GM23338 (cell line): ENCODE measurements at regions not wholly inside any gene's neighbourhood (a gene's known extent, or its start where the extent isn't known, plus 50 kb on each side); places are given as distances from the start of the nearest gene placed in this dataset.
"Not testable (repeated sequence)": the region's sequence is repeated elsewhere in the genome, so short reads cannot be mapped to it uniquely, and the experiment has no call there.

Experiments used
- ATAC-seq: fragments of 200-7000 bp; cut with Tn5 transposase; 3 replicates; pipeline ENCODE4 v1.9.1; 2020
- DNase-seq: peaks from one replicate; pipeline ENCODE4 v3.0.0-alpha.2; 2015; ENCODE audit warnings: low spot score
- H2AFZ ChIP-seq: fragments of 200-600 bp; sonication (generic); 2 replicates; pipeline ENCODE4 v1.8.0; 2016; ENCODE audit warnings: antibody characterized with exemption, mild to moderate bottlenecking, moderate library complexity
- H3F3A ChIP-seq: fragments of 200-600 bp; sonication (generic); replicated peaks from 2 replicates; pipeline ENCODE4 v1.8.0; 2017; ENCODE audit warnings: antibody characterized with exemption, mixed run types, low read depth
- H3K27ac ChIP-seq: fragments of 200-600 bp; sonication (generic); 2 replicates; pipeline ENCODE4 v1.6.1; 2016; ENCODE audit warnings: low read depth
- H3K27me3 ChIP-seq: fragments of 200-600 bp; sonication (generic); 2 replicates; pipeline ENCODE4 v1.8.0; 2016; ENCODE audit warnings: mild to moderate bottlenecking, mixed run types, moderate library complexity; ENCODE audit not compliant: insufficient read depth
- H3K36me3 ChIP-seq: fragments of 200-600 bp; sonication (generic); 2 replicates; pipeline ENCODE4 v1.8.0; 2016; ENCODE audit warnings: mild to moderate bottlenecking; ENCODE audit not compliant: insufficient read depth
- H3K4me1 ChIP-seq: fragments of 200-600 bp; sonication (generic); 2 replicates; pipeline ENCODE4 v1.8.0; 2016; ENCODE audit warnings: mild to moderate bottlenecking, moderate library complexity; ENCODE audit not compliant: insufficient read depth
- H3K4me2 ChIP-seq: fragments of 200-600 bp; sonication (generic); 2 replicates; pipeline ENCODE4 v1.7.1; 2017; ENCODE audit warnings: mixed run types
- H3K4me3 ChIP-seq: fragments of 200-600 bp; sonication (generic); 2 replicates; pipeline ENCODE4 v1.6.1; 2016; ENCODE audit warnings: mixed run types
- H3K79me2 ChIP-seq: fragments of 200-600 bp; sonication (generic); replicated peaks from 2 replicates; pipeline ENCODE4 v1.8.0; 2017; ENCODE audit warnings: mild to moderate bottlenecking; ENCODE audit not compliant: insufficient read depth
- H3K9me2 ChIP-seq: fragments of 200-600 bp; sonication (generic); 2 replicates; pipeline ENCODE4 v1.8.0; 2017; ENCODE audit not compliant: insufficient read depth
- H4K20me1 ChIP-seq: fragments of 200-600 bp; sonication (generic); replicated peaks from 2 replicates; pipeline ENCODE4 v1.8.0; 2017; ENCODE audit warnings: mild to moderate bottlenecking; ENCODE audit not compliant: insufficient read depth
- H3K27ac Mint-ChIP-seq: 2 replicates; pipeline ENCODE4 v1.8.0; 2020; ENCODE audit warnings: inconsistent platforms, mild to moderate bottlenecking, moderate library complexity, mixed read lengths
- H3K27me3 Mint-ChIP-seq: 3 replicates; pipeline ENCODE4 v1.8.0; 2022; ENCODE audit warnings: low read depth, mild to moderate bottlenecking, moderate library complexity, mixed read lengths, inconsistent platforms; ENCODE audit not compliant: insufficient read depth, poor library complexity
- H3K36me3 Mint-ChIP-seq: 3 replicates; pipeline ENCODE4 v1.8.0; 2021; ENCODE audit warnings: low read depth, mild to moderate bottlenecking, inconsistent platforms, moderate library complexity, mixed read lengths
- H3K4me1 Mint-ChIP-seq: 3 replicates; pipeline ENCODE4 v1.8.0; 2020; ENCODE audit warnings: mild to moderate bottlenecking, inconsistent platforms, mixed read lengths
- H3K4me3 Mint-ChIP-seq: 3 replicates; pipeline ENCODE4 v1.8.0; 2021; ENCODE audit warnings: moderate library complexity, mild to moderate bottlenecking, inconsistent platforms, mixed read lengths
- H3K9me3 Mint-ChIP-seq: 3 replicates; pipeline ENCODE4 v1.8.0; 2020; ENCODE audit warnings: moderate library complexity, mild to moderate bottlenecking, inconsistent platforms, mixed read lengths
- CTCF ChIP-seq, 2 experiments: fragments of 200-600 bp in 1 of 2; sonication (generic) in 1 of 2; conservative IDR thresholded peaks; 2 replicates each; pipeline versions ENCODE4 v1.5.1 to v1.6.1; 2016 to 2017; ENCODE audit warnings: antibody characterized with exemption in 2 of 2, low read depth in 2 of 2, mild to moderate bottlenecking in 2 of 2, moderate library complexity in 1 of 2

GRCh38 chr17:15828727-15829314 lies 96.7 kb downstream of the TBC1D26 start:
- DNase-seq = peak; percentile 68
- H3K4me1 ChIP-seq, H3K4me3 ChIP-seq, H3K9me3 Mint-ChIP-seq, H3K27me3 ChIP-seq, H3K4me1 Mint-ChIP-seq, H3K27ac ChIP-seq, H4K20me1 ChIP-seq, H3F3A ChIP-seq, H3K4me2 ChIP-seq, H3K9me2 ChIP-seq, H3K36me3 Mint-ChIP-seq, H3K27ac Mint-ChIP-seq, H3K79me2 ChIP-seq, H3K27me3 Mint-ChIP-seq, H3K4me3 Mint-ChIP-seq, H3K36me3 ChIP-seq: not testable (repeated sequence)
- peak; percentile 100 for ATAC-seq
- 0 out of 2 replicates have a peak overlapping the region, but pooled peaks have one; percentile 80 for H2AFZ ChIP-seq
- TF ChIP-seq CTCF (conservative IDR thresholded peaks at IDR 0.05; ENCODE audit: low read depth in 2 of 2) = peak; percentile 84 to 89

GRCh38 chr17:15830221-15830620 lies 98.1 kb downstream of the TBC1D26 start:
- H3K4me3 Mint-ChIP-seq, ATAC-seq, H3K4me3 ChIP-seq, H3K4me2 ChIP-seq, H3K9me2 ChIP-seq, H3K79me2 ChIP-seq, H2AFZ ChIP-seq, H3K27me3 ChIP-seq, H3K4me1 Mint-ChIP-seq, H3K4me1 ChIP-seq, H3K27ac ChIP-seq, H3F3A ChIP-seq, H3K36me3 Mint-ChIP-seq, H3K27me3 Mint-ChIP-seq, H3K9me3 Mint-ChIP-seq, DNase-seq, H3K36me3 ChIP-seq, H3K27ac Mint-ChIP-seq, H4K20me1 ChIP-seq: not testable (repeated sequence)

GRCh38 chr17:15831182-15831581 lies 99.1 kb downstream of the TBC1D26 start:
- H3K36me3 ChIP-seq, H3K4me1 ChIP-seq, H3K4me3 Mint-ChIP-seq, DNase-seq, H2AFZ ChIP-seq, ATAC-seq, H3K79me2 ChIP-seq, H3K27ac Mint-ChIP-seq, H4K20me1 ChIP-seq, H3K27me3 Mint-ChIP-seq, H3K4me3 ChIP-seq, H3K4me1 Mint-ChIP-seq, H3K27me3 ChIP-seq, H3K36me3 Mint-ChIP-seq, H3K9me2 ChIP-seq, H3K9me3 Mint-ChIP-seq, H3K4me2 ChIP-seq, H3F3A ChIP-seq, H3K27ac ChIP-seq: not testable (repeated sequence)

GRCh38 chr17:15832921-15833480 lies 100.9 kb downstream of the TBC1D26 start:
- not testable (repeated sequence) for H3K27me3 Mint-ChIP-seq, H3K4me3 ChIP-seq, H3F3A ChIP-seq, H3K36me3 ChIP-seq, H3K27me3 ChIP-seq, H3K4me1 ChIP-seq, DNase-seq, H3K4me1 Mint-ChIP-seq, H3K79me2 ChIP-seq, H3K9me3 Mint-ChIP-seq, H3K36me3 Mint-ChIP-seq, H3K4me3 Mint-ChIP-seq, H3K4me2 ChIP-seq, ATAC-seq, H3K27ac Mint-ChIP-seq, H3K27ac ChIP-seq, H4K20me1 ChIP-seq, H3K9me2 ChIP-seq, H2AFZ ChIP-seq

GRCh38 chr17:15833890-15834289 lies 101.8 kb downstream of the TBC1D26 start:
- not testable (repeated sequence) for H3K36me3 Mint-ChIP-seq, H3K79me2 ChIP-seq, H2AFZ ChIP-seq, ATAC-seq, H3K4me1 ChIP-seq, H3K4me3 ChIP-seq, H3K4me2 ChIP-seq, H3K27me3 Mint-ChIP-seq, DNase-seq, H3F3A ChIP-seq, H3K4me3 Mint-ChIP-seq, H3K27ac ChIP-seq, H3K4me1 Mint-ChIP-seq, H3K27me3 ChIP-seq, H3K36me3 ChIP-seq, H3K27ac Mint-ChIP-seq, H3K9me3 Mint-ChIP-seq, H3K9me2 ChIP-seq, H4K20me1 ChIP-seq

GRCh38 chr17:15835481-15835880 lies 103.4 kb downstream of the TBC1D26 start:
- H3K27ac Mint-ChIP-seq, H3K36me3 Mint-ChIP-seq, H3F3A ChIP-seq, DNase-seq, H3K4me3 Mint-ChIP-seq, H3K9me2 ChIP-seq, H3K79me2 ChIP-seq, ATAC-seq, H2AFZ ChIP-seq, H3K4me1 Mint-ChIP-seq, H4K20me1 ChIP-seq, H3K9me3 Mint-ChIP-seq, H3K4me3 ChIP-seq, H3K27ac ChIP-seq, H3K4me1 ChIP-seq, H3K4me2 ChIP-seq, H3K36me3 ChIP-seq, H3K27me3 ChIP-seq, H3K27me3 Mint-ChIP-seq: not testable (repeated sequence)
